WI38 (cell line): ENCODE measurements at regions not wholly inside any gene's neighbourhood (a gene's known extent, or its start where the extent isn't known, plus 50 kb on each side); places are given as distances from the start of the nearest gene placed in this dataset.

Experiments used
- H3K4me3 ChIP-seq: 2 replicates; pipeline ENCODE4 v1.5.1; 2011; ENCODE audit warnings: low read depth, mild to moderate bottlenecking, control low read depth, low read length
- CTCF ChIP-seq: IDR thresholded peaks from 2 replicates; pipeline ENCODE4 v1.5.1; 2012; ENCODE audit warnings: low read depth, mild to moderate bottlenecking, control low read depth, low read length

- no peak overlapping the region for H3K4me3 ChIP-seq
- no peak for TF ChIP-seq CTCF
These were observed 493.2 kb downstream of the ZWINT start for GRCh38 chr10:55867848-55868247.

- no peak for TF ChIP-seq CTCF
- no peak overlapping the region for H3K4me3 ChIP-seq
These were observed 502.3 kb downstream of the ZWINT start for GRCh38 chr10:55858730-55859129.

GRCh38 chr10:55852900-55853299 lies 508.2 kb downstream of the ZWINT start:
- TF ChIP-seq CTCF = no peak
- H3K4me3 ChIP-seq = no peak overlapping the region

GRCh38 chr10:55837273-55837672 lies 523.8 kb downstream of the ZWINT start:
- no peak overlapping the region for H3K4me3 ChIP-seq
- TF ChIP-seq CTCF = no peak

GRCh38 chr10:55822096-55822495 lies 539.0 kb downstream of the ZWINT start:
- H3K4me3 ChIP-seq = no peak overlapping the region
- TF ChIP-seq CTCF = no peak

GRCh38 chr10:55820478-55820877 lies 540.6 kb downstream of the ZWINT start:
- no peak for TF ChIP-seq CTCF
- no peak overlapping the region for H3K4me3 ChIP-seq

- no peak overlapping the region for H3K4me3 ChIP-seq
- TF ChIP-seq CTCF = no peak
These were observed 541.0 kb downstream of the ZWINT start for GRCh38 chr10:55820071-55820470.
